Astrocyte (in vitro differentiated cells and primary cell): ENCODE measurements at regions not wholly inside any gene's neighbourhood (a gene's known extent, or its start where the extent isn't known, plus 50 kb on each side); places are given as distances from the start of the nearest gene placed in this dataset.

Source experiments
- DNase-seq: peaks from one replicate; pipeline ENCODE4 v3.0.0-alpha.2; 2010; ENCODE audit warnings: low read depth
- FAIRE-seq: peaks from 2 replicates; lab custom pipeline; 2011; peaks lifted over from hg19 to GRCh38; lab: Jason Lieb, UNC
- H2AFZ ChIP-seq: 2 replicates; pipeline ENCODE4 v1.6.0; 2012; ENCODE audit warnings: low read depth, low read length, inconsistent platforms
- H3K27ac ChIP-seq: 2 replicates; pipeline ENCODE4 v1.5.1; 2011; ENCODE audit warnings: low read depth, low read length, inconsistent platforms
- H3K27me3 ChIP-seq: 2 replicates; pipeline ENCODE4 v1.6.0; 2011; ENCODE audit warnings: low read length, inconsistent platforms; ENCODE audit not compliant: insufficient read depth
- H3K36me3 ChIP-seq: 2 replicates; pipeline ENCODE4 v1.5.1; 2011; ENCODE audit warnings: low read length, inconsistent platforms; ENCODE audit not compliant: insufficient read depth
- H3K4me1 ChIP-seq: 2 replicates; pipeline ENCODE4 v1.5.1; 2011; ENCODE audit warnings: low read length, inconsistent platforms; ENCODE audit not compliant: insufficient read depth
- H3K4me2 ChIP-seq: 2 replicates; pipeline ENCODE4 v1.6.0; 2012; ENCODE audit warnings: low read length, inconsistent platforms
- H3K4me3 ChIP-seq: 2 replicates; pipeline ENCODE4 v1.5.1; 2011; ENCODE audit warnings: low read depth, mild to moderate bottlenecking, low read length, inconsistent platforms; ENCODE audit not compliant: insufficient read depth
- H3K79me2 ChIP-seq: 2 replicates; pipeline ENCODE4 v1.6.0; 2012; ENCODE audit warnings: mild to moderate bottlenecking, low read length, inconsistent platforms; ENCODE audit not compliant: insufficient read depth
- H3K9ac ChIP-seq: 2 replicates; pipeline ENCODE4 v1.6.0; 2012; ENCODE audit warnings: mild to moderate bottlenecking, low read length, inconsistent platforms
- H3K9me3 ChIP-seq: 2 replicates; pipeline ENCODE4 v1.5.1; 2012; ENCODE audit warnings: low read depth, mild to moderate bottlenecking, low read length, inconsistent platforms; ENCODE audit not compliant: insufficient read depth
- H4K20me1 ChIP-seq: 2 replicates; pipeline ENCODE4 v1.6.0; 2012; ENCODE audit warnings: low read length, inconsistent platforms; ENCODE audit not compliant: insufficient read depth
- H3K27ac Mint-ChIP-seq: one replicate; pipeline ENCODE4 v1.8.0; 2021; ENCODE audit warnings: mild to moderate bottlenecking, mixed read lengths; ENCODE audit not compliant: unreplicated experiment
- H3K27me3 Mint-ChIP-seq: one replicate; pipeline ENCODE4 v1.8.0; 2021; ENCODE audit warnings: low read depth, mixed read lengths; ENCODE audit not compliant: unreplicated experiment
- H3K36me3 Mint-ChIP-seq: one replicate; pipeline ENCODE4 v1.8.0; 2021; ENCODE audit warnings: low read depth, mixed read lengths; ENCODE audit not compliant: unreplicated experiment
- H3K4me1 Mint-ChIP-seq: one replicate; pipeline ENCODE4 v1.8.0; 2021; ENCODE audit warnings: low read depth, mixed read lengths; ENCODE audit not compliant: unreplicated experiment
- H3K4me3 Mint-ChIP-seq: one replicate; pipeline ENCODE4 v1.8.0; 2021; ENCODE audit warnings: mild to moderate bottlenecking, moderate library complexity, mixed read lengths; ENCODE audit not compliant: unreplicated experiment
- H3K9me3 Mint-ChIP-seq: one replicate; pipeline ENCODE4 v1.8.0; 2021; ENCODE audit warnings: mild to moderate bottlenecking, mixed read lengths; ENCODE audit not compliant: unreplicated experiment
- EZH2 ChIP-seq: IDR thresholded peaks from 2 replicates; pipeline ENCODE4 v1.6.1; 2012; ENCODE audit warnings: mild to moderate bottlenecking, low read length, inconsistent platforms; ENCODE audit not compliant: insufficient read depth
- TF ChIP-seq, protein P1 (sequence below): IDR thresholded peaks from 2 replicates; pipeline ENCODE4 v1.5.1; 2011; ENCODE audit warnings: low read depth, mild to moderate bottlenecking, inconsistent platforms, low read length, moderate library complexity; ENCODE audit not compliant: insufficient read depth

DNA sequence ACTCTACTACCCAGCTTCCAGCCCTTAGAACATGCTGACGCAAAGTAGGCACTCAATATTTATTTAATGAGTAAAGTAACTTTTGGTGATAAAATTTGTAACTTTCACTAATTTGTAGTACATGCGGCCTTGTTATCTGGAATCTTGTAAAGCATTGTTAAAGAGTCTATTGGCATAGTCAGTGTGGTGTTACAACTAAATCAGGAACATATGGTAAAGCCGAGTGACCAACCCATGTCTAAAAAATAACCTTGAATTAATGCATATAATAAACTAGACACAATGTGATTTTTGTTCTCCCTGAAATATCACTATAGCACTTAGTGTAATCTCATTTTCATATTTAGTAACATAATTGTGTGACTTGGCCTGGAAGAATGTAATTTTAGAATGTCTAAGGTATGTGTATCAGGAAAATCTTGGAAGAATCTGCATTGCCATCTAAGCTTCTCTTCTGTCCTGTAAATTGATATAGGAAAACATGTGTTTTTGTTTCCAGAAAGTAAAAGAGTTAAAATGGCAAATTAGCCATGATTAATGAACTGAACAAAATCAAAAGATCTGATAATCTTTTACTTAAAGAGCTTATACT is 256.7 kb upstream of the GNAI1 start:
- Histone ChIP-seq H3K27ac (no peak overlapping the region), H3K79me2 (no peaks in the 10 kb centered on the region), H3K4me3 (no peak overlapping the region), H3K27me3 (peaks cover 22% of the 10 kb centered on the region), H3K9ac (no peak overlapping the region), H2AFZ (no peak overlapping the region), H3K9me3 (no peaks in the 10 kb centered on the region), H3K36me3 (no peaks in the 10 kb centered on the region), H4K20me1 (no peaks in the 10 kb centered on the region), H3K4me2 (no peak overlapping the region), H3K4me1 (no peaks in the 10 kb centered on the region)
- Mint-ChIP-seq H3K36me3 (no peaks in the 10 kb centered on the region), H3K27ac (no peak overlapping the region), H3K9me3 (no peaks in the 10 kb centered on the region), H3K4me1 (no peaks in the 10 kb centered on the region), H3K4me3 (no peak overlapping the region), H3K27me3 (peaks cover 3% of the 10 kb centered on the region)
- DNase-seq (no peak), FAIRE-seq (no peak)
- no peak for TF ChIP-seq EZH2
- TF ChIP-seq, protein P1, sequence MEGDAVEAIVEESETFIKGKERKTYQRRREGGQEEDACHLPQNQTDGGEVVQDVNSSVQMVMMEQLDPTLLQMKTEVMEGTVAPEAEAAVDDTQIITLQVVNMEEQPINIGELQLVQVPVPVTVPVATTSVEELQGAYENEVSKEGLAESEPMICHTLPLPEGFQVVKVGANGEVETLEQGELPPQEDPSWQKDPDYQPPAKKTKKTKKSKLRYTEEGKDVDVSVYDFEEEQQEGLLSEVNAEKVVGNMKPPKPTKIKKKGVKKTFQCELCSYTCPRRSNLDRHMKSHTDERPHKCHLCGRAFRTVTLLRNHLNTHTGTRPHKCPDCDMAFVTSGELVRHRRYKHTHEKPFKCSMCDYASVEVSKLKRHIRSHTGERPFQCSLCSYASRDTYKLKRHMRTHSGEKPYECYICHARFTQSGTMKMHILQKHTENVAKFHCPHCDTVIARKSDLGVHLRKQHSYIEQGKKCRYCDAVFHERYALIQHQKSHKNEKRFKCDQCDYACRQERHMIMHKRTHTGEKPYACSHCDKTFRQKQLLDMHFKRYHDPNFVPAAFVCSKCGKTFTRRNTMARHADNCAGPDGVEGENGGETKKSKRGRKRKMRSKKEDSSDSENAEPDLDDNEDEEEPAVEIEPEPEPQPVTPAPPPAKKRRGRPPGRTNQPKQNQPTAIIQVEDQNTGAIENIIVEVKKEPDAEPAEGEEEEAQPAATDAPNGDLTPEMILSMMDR = no peak

DNA sequence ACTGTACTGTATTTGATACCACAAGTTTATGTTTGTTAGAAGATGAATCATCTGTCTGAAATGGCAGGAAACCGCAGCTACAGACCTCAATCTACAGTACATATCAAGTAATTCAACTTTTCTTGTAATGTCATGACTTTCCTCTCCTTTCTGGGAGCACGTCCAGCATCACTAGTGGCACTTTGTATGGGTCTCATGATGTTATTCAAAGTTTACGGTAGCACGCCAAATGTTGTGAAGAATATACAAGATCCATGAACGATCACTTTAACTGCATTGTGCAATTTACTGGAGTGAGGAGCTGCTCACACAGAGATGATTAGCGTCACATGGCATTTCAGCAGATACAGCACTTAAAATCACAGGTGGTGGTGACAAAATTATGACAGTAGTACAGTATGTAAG is 257.8 kb upstream of the GNAI1 start:
- Histone ChIP-seq H3K27ac (no peak overlapping the region), H3K4me1 (no peaks in the 10 kb centered on the region), H3K9me3 (no peaks in the 10 kb centered on the region), H4K20me1 (no peaks in the 10 kb centered on the region), H2AFZ (no peak overlapping the region), H3K79me2 (no peaks in the 10 kb centered on the region), H3K27me3 (peaks cover 15% of the 10 kb centered on the region), H3K9ac (no peak overlapping the region), H3K4me2 (peak overlapping the region; percentile 29), H3K36me3 (no peaks in the 10 kb centered on the region), H3K4me3 (no peak overlapping the region)
- Mint-ChIP-seq H3K9me3 (no peaks in the 10 kb centered on the region), H3K36me3 (no peaks in the 10 kb centered on the region), H3K27me3 (peaks cover 3% of the 10 kb centered on the region), H3K4me3 (no peak overlapping the region), H3K27ac (no peak overlapping the region), H3K4me1 (no peaks in the 10 kb centered on the region)
- FAIRE-seq (peak; percentile 99), DNase-seq (peak; percentile 88)
- no peak for TF ChIP-seq EZH2
- TF ChIP-seq, protein P1 = no peak

DNA sequence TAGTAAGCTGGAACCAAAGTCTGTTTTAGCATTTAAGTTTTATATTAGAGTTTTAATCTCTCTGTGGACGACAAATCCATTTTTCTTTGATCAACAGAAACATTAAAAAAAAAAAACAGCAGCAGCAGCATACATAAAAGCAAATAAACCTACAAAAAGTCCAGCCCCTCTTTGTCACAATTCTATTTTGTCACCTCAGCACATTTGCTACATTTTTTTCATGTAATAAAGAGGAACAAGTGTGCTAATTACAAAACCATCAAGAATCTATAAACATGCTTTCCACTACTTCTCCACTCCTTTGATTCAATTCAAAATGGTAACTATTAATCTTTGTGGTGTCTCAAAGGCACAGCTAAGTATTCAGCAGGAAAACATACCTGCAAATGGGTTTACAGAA is 259.8 kb upstream of the GNAI1 start:
- FAIRE-seq = no peak
- Histone ChIP-seq H3K4me1 (no peaks in the 10 kb centered on the region), H4K20me1 (no peaks in the 10 kb centered on the region), H3K27ac (no peak overlapping the region), H3K9ac (no peak overlapping the region), H3K4me2 (no peak overlapping the region), H3K79me2 (no peaks in the 10 kb centered on the region), H3K4me3 (no peak overlapping the region), H3K36me3 (no peaks in the 10 kb centered on the region), H2AFZ (no peak overlapping the region), H3K9me3 (no peaks in the 10 kb centered on the region), H3K27me3 (peaks cover 13% of the 10 kb centered on the region)
- no peaks in the 10 kb centered on the region for H3K9me3 Mint-ChIP-seq
- H3K4me3 Mint-ChIP-seq = no peak overlapping the region
- H3K36me3 Mint-ChIP-seq = no peaks in the 10 kb centered on the region
- no peaks in the 10 kb centered on the region for H3K4me1 Mint-ChIP-seq
- TF ChIP-seq, protein P1 = no peak
- no peak for TF ChIP-seq EZH2
- H3K27me3 Mint-ChIP-seq = no peaks in the 10 kb centered on the region
- no peak overlapping the region for H3K27ac Mint-ChIP-seq
- no peak for DNase-seq
